ENCODE measurements at regions not wholly inside any gene's neighbourhood (a gene's known extent, or its start where the extent isn't known, plus 50 kb on each side); places are given as distances from the start of the nearest gene placed in this dataset.

DNA sequence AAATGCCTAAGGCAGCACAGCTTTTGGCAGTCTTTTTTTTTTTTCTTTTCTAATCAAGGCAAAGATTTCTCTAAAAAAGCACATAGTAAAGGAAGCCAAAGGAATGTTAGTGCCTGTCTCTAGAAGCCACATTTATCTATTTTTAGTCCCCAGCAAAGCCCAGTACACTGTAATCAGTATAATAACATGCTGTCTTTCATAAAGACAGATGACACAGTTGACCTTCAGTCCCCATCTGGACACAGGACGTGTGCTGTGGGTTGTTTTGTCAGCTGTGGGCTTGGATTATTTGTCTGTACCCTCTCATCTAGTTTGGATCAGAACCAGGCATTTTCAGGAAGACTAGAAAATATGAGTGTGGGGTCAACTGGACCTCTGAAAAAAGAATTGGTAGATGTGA lies 110.4 kb upstream of the CTNNB1 start:
- Histone ChIP-seq H3K9me3 (no peaks in the 10 kb centered on the region), H3K27ac (no peak overlapping the region), H3K27me3 (no peaks in the 10 kb centered on the region), H3K4me1 (peaks cover 0 to 4% (median 0%) of the 10 kb centered on the region in 4 donors), H3K36me3 (no peaks in the 10 kb centered on the region), H3K4me3 (no peak overlapping the region)
- 32 to 56% (median 39%) methylated on average over 1 of the region's 1 CpG for WGBS, 5 donors
- no peak for TF ChIP-seq POLR2AphosphoS5 (IDR thresholded peaks at IDR 0.05)
- TF ChIP-seq EP300 (IDR thresholded peaks at IDR 0.05): no peak
- no peak for TF ChIP-seq CTCF (IDR thresholded peaks at IDR 0.05)
- TF ChIP-seq POLR2A (IDR thresholded peaks at IDR 0.05): no peak
- no peak for DNase-seq
- intact Hi-C loops (cut with DNase I; ENCODE audit: low total_unique reads): no loop called here

DNA sequence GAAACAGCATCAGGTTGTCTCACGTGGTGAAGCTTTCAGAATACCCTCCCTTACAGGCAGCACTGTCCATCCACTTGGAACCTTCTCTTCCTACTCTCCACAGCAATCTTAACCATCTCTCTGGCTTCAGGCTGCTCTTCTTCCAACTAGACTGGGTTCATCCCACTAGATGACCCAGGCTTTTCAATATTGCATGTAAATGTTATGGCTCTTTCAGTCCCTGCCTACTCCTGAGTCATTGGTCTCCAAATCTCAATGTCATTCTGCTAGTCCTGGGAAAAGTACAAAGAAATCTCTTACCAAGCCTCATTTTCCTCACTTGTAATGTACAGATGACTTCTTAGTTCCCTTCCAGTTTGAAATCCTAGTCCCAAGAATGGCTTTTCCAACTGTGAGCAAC lies 109.7 kb upstream of the CTNNB1 start:
- no peak overlapping the region for H3K27ac ChIP-seq
- intact Hi-C loops (cut with DNase I; ENCODE audit: low total_unique reads): no loop called here
- peaks cover 0 to 4% (median 0%) of the 10 kb centered on the region in 4 donors for H3K4me1 ChIP-seq
- DNase-seq: no peak
- no peaks in the 10 kb centered on the region for H3K27me3 ChIP-seq
- no peaks in the 10 kb centered on the region for H3K9me3 ChIP-seq
- TF ChIP-seq POLR2AphosphoS5 (IDR thresholded peaks at IDR 0.05): no peak
- TF ChIP-seq CTCF (IDR thresholded peaks at IDR 0.05): no peak
- no peak for TF ChIP-seq EP300 (IDR thresholded peaks at IDR 0.05)
- 62 to 85% (median 78%) methylated on average over 1 of the region's 1 CpG for WGBS, 5 donors
- no peaks in the 10 kb centered on the region for H3K36me3 ChIP-seq
- no peak overlapping the region for H3K4me3 ChIP-seq

DNA sequence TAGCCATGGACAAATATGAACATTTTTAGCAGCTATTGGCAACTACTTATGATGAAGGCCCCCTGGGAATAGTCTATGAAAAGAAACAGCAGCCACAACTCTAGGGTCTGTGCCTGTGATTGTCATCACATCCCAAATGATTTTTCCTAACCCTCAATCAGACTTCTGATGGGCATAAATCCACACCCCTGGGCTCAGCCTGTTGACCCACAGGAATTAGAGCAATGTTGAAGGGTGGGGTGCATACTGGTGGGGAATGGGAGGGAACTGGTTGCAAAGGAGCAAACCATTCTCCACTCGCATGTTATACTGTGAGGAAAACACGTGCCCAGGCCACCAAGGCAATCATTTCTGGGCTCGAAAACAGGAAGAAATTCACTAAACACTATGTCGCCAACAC lies 106.5 kb upstream of the CTNNB1 start:
- Histone ChIP-seq H3K9me3 (no peaks in the 10 kb centered on the region), H3K36me3 (no peaks in the 10 kb centered on the region), H3K27me3 (no peaks in the 10 kb centered on the region), H3K4me3 (no peak overlapping the region), H3K4me1 (peaks cover 0 to 4% (median 0%) of the 10 kb centered on the region in 4 donors), H3K27ac (no peak overlapping the region)
- 75 to 83% (median 77%) methylated on average over 4 of the region's 4 CpGs for WGBS, 5 donors
- TF ChIP-seq CTCF (IDR thresholded peaks at IDR 0.05): no peak
- no peak for TF ChIP-seq POLR2A (IDR thresholded peaks at IDR 0.05)
- no peak for TF ChIP-seq EP300 (IDR thresholded peaks at IDR 0.05)
- no peak for TF ChIP-seq POLR2AphosphoS5 (IDR thresholded peaks at IDR 0.05)
- no peak for DNase-seq
- intact Hi-C loops (cut with DNase I; ENCODE audit: low total_unique reads): no loop called here

- TF ChIP-seq CTCF (IDR thresholded peaks at IDR 0.05) (no peak), EP300 (IDR thresholded peaks at IDR 0.05) (no peak), POLR2A (IDR thresholded peaks at IDR 0.05) (no peak), POLR2AphosphoS5 (IDR thresholded peaks at IDR 0.05) (no peak)
Measured at GRCh38 chr3:41093476-41093875, 105.8 kb upstream of the CTNNB1 start.

More at GRCh38 chr3:41093476-41093875, 105.8 kb upstream of the CTNNB1 start:
- no peak overlapping the region for H3K4me3 ChIP-seq
- 89 to 98% (median 96%) methylated on average over 3 of the region's 3 CpGs for WGBS, 5 donors
- H3K27me3 ChIP-seq: no peaks in the 10 kb centered on the region
- H3K9me3 ChIP-seq: no peaks in the 10 kb centered on the region
- intact Hi-C loops (cut with DNase I; ENCODE audit: low total_unique reads): no loop called here
- DNase-seq: no peak
- no peak overlapping the region for H3K27ac ChIP-seq
- H3K4me1 ChIP-seq: peaks cover 0 to 2% (median 0%) of the 10 kb centered on the region in 4 donors
- H3K36me3 ChIP-seq: no peaks in the 10 kb centered on the region
